Lower leg skin (tissue), 4 donors: ENCODE measurements at regions not wholly inside any gene's neighbourhood (a gene's known extent, or its start where the extent isn't known, plus 50 kb on each side); places are given as distances from the start of the nearest gene placed in this dataset.

ENCODE experiments used
- DNase-seq, 2 donors: peaks; one replicate each; pipeline ENCODE4 v3.0.0-alpha.2; 2019; ENCODE audit warnings: low spot score in 2 of 2
- H3K4me3 ChIP-seq: fragments of 200-600 bp; sonication (generic); 2 replicates; pipeline ENCODE4 v1.5.1; 2017; ENCODE audit warnings: mild to moderate bottlenecking, low read depth; ENCODE audit not compliant: poor library complexity, severe bottlenecking
- POLR2A ChIP-seq, 2 donors: fragments of 450-650 bp; IDR thresholded peaks; one replicate each; pipeline ENCODE4 v1.6.1; 2016 to 2017; ENCODE audit warnings: antibody characterized with exemption in 2 of 2, mild to moderate bottlenecking in 1 of 2, moderate library complexity in 1 of 2
- WGBS, 2 donors: methylation state at CpG; one replicate each; pipeline ENCODE4 v1.1.5; 2018; 5-methylcytosine and 5-hydroxymethylcytosine counted together
- intact Hi-C: fragments of 100-400 bp; cut with DNase I; formaldehyde crosslinking; loops from one replicate; pipeline ENCODE4 v1.15.0; 2023; ENCODE audit warnings: low total_unique reads
- TF ChIP-seq, protein P1 (sequence below), 3 donors: fragments of 450-650 bp; IDR thresholded peaks; one replicate each; pipeline ENCODE4 v1.5.1; 2016; ENCODE audit warnings: antibody characterized with exemption in 3 of 3, mild to moderate bottlenecking in 3 of 3, moderate library complexity in 2 of 3

DNA sequence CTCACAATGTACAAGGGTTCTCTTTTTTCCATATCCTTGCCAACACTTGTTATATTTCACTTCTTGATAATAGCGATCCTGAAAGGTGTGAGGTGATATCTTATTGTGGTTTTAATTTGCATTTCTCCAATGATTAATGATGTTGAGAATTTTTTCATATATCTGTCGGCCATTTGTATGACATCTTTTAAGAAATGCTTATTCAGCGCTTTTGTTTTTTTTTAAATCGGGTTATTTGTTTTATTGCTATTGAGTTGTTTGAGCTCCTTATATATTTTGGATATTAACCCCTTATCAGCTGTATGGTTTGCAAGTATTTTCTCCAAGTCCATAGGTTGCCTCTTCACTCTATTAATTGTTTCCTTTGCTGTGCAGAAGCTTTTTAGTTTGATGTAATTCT lies 218.8 kb downstream of the MTERF1 start:
- no peak for TF ChIP-seq POLR2A (IDR thresholded peaks at IDR 0.05)
- TF ChIP-seq, protein P1, sequence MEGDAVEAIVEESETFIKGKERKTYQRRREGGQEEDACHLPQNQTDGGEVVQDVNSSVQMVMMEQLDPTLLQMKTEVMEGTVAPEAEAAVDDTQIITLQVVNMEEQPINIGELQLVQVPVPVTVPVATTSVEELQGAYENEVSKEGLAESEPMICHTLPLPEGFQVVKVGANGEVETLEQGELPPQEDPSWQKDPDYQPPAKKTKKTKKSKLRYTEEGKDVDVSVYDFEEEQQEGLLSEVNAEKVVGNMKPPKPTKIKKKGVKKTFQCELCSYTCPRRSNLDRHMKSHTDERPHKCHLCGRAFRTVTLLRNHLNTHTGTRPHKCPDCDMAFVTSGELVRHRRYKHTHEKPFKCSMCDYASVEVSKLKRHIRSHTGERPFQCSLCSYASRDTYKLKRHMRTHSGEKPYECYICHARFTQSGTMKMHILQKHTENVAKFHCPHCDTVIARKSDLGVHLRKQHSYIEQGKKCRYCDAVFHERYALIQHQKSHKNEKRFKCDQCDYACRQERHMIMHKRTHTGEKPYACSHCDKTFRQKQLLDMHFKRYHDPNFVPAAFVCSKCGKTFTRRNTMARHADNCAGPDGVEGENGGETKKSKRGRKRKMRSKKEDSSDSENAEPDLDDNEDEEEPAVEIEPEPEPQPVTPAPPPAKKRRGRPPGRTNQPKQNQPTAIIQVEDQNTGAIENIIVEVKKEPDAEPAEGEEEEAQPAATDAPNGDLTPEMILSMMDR (IDR thresholded peaks at IDR 0.05) = no peak
- DNase-seq = no peak
- no peak overlapping the region for H3K4me3 ChIP-seq
- intact Hi-C loops = no loop called here
- WGBS, 2 donors = 87 to 91% methylated on average over 4 of the region's 4 CpGs

DNA sequence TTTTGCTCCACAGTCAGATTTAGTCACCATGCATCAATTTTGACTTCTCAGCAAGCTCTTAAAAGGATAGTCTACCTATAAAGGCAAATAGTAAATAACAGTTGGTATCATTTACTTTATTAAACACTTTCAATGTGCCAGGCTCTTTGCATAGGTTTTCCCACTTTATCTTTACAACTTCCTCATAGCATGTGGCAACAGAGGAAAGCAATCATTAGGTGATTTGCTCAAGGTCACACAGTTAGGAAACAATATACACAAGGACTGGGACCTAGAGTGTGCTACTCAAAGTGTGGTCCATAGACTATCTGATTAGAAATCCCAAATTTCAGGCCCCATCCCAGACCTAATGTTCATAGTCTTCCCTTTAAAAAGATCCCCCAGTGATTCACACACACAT lies 212.3 kb downstream of the MTERF1 start:
- TF ChIP-seq, protein P1 (IDR thresholded peaks at IDR 0.05) = no peak
- TF ChIP-seq POLR2A (IDR thresholded peaks at IDR 0.05) = no peak
- intact Hi-C loops = no loop called here

DNA sequence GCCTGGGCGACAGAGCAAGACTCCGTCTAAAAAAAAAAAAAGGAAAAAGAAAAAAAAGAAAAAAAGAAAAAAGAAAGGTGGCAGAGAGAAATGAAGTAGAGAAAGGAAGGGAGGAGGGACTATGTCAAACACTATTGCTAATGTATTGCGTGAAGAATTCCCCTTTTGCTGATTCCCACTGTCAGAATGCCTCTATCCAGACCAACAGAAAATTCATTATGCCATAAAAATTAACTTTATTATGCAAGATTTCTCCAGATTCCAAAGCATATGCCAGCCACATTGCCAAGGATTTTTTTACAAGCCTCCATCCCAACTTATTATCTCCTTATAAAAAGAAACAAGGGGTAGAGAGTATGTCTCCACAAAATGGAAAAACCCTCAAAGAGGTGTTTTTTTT lies 209.3 kb downstream of the MTERF1 start:
- H3K4me3 ChIP-seq = no peak overlapping the region
- WGBS, 2 donors = 78 to 90% methylated on average over 3 of the region's 3 CpGs
- TF ChIP-seq POLR2A (IDR thresholded peaks at IDR 0.05) = no peak
- TF ChIP-seq, protein P1 (IDR thresholded peaks at IDR 0.05) = no peak
- DNase-seq = no peak
- intact Hi-C loops = no loop called here

More for the DNA sequence above, 212.3 kb downstream of the MTERF1 start:
- no peak for DNase-seq
- no peak overlapping the region for H3K4me3 ChIP-seq

DNA sequence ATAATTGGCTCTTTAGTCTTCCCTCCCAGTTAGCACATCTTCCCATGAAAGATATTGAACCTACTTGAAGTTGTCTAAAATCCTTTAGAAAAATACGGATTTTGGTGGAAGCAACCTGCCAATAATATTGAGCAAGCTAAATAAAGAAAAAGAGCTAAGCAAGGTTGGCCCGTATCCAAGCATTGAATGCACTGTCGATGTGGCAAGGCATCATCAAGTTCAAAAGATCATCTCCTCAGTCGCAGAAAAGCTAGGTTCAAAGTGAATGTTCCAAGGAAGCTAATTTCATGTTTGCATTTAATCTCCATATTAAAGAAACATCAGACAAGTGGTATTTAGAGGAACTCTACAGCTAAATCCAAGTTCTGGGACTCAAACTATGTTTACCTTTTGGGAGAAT lies 206.0 kb downstream of the MTERF1 start:
- TF ChIP-seq, protein P1 (IDR thresholded peaks at IDR 0.05) = no peak
- TF ChIP-seq POLR2A (IDR thresholded peaks at IDR 0.05) = no peak
- H3K4me3 ChIP-seq = no peak overlapping the region
- 49 to 62% methylated on average over 4 of the region's 4 CpGs for WGBS, 2 donors
- no peak for DNase-seq
- intact Hi-C loops = no loop called here

DNA sequence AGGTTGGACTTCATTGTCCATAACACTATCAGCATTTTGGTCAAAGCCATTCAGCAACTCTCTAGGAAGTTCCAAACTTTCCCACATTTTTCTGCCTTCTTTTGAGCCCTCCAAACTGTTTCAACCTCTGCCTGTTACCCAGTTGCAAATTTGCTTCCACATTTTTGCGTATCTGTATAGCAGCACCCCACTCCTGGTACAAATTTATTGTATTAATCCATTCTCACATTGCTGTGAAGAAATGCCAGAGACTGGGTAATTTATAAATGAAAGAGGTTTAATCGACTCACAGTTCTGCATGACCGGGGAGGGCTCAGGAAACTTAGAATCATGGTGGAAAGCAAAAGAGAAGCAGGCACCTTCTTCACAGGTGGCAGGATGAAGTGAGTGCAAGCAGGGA lies 198.8 kb downstream of the MTERF1 start:
- TF ChIP-seq, protein P1 (IDR thresholded peaks at IDR 0.05) = no peak
- no peak for TF ChIP-seq POLR2A (IDR thresholded peaks at IDR 0.05)
- no peak for DNase-seq
- intact Hi-C loops = no loop called here
- H3K4me3 ChIP-seq = no peak overlapping the region
- 91 to 97% methylated on average over 3 of the region's 3 CpGs for WGBS, 2 donors

DNA sequence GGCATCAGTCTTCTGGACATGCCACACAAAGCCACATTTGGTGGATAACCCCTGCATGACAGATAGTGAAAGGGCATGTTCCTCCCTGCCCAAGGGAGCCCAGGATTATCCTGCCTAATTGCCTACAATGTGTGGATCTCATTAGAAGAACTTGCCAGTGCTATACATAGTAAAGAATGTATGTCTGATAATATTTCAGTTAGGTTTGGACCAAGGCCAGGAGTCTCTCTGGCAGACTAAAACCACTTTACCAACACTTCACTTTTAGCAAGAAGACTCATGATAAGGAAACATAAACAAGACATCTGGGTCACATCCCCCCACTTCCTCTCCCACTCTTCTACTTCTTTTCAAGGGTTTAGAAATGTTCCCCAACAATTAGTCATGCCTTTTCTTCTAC lies 196.7 kb downstream of the MTERF1 start:
- DNase-seq = no peak
- intact Hi-C loops = no loop called here
- TF ChIP-seq, protein P1 (IDR thresholded peaks at IDR 0.05) = no peak
- no peak for TF ChIP-seq POLR2A (IDR thresholded peaks at IDR 0.05)
- no peak overlapping the region for H3K4me3 ChIP-seq
